HG03066 (cell line): ENCODE measurements at regions not wholly inside any gene's neighbourhood (a gene's known extent, or its start where the extent isn't known, plus 50 kb on each side); places are given as distances from the start of the nearest gene placed in this dataset.
"Not testable (repeated sequence)": the region's sequence is repeated elsewhere in the genome, so short reads cannot be mapped to it uniquely, and the experiment has no call there.

Experiments
- ATAC-seq: cut with Tn5 transposase; IDR thresholded peaks from one replicate; pipeline ENCODE4 v1.9.1; 2021; ENCODE audit warnings: low read depth; ENCODE audit not compliant: unreplicated experiment

- no peak for ATAC-seq
These were observed 540.7 kb upstream of the TMEFF2 start for GRCh38 chr2:192735447-192735846.

GRCh38 chr2:192729369-192729768 lies 534.6 kb upstream of the TMEFF2 start:
- no peak for ATAC-seq

- ATAC-seq = no peak
These were observed 531.3 kb upstream of the TMEFF2 start for GRCh38 chr2:192725991-192726390.

- ATAC-seq = no peak
These were observed 524.9 kb upstream of the TMEFF2 start for GRCh38 chr2:192719629-192720028.

- no peak for ATAC-seq
These were observed 523.6 kb upstream of the TMEFF2 start for GRCh38 chr2:192718340-192718739.

GRCh38 chr2:192700934-192701333 lies 506.2 kb upstream of the TMEFF2 start:
- no peak for ATAC-seq

- ATAC-seq = no peak
These were observed 503.1 kb upstream of the TMEFF2 start for GRCh38 chr2:192697880-192698279.

GRCh38 chr2:192696857-192697256 lies 502.1 kb upstream of the TMEFF2 start:
- no peak for ATAC-seq

- ATAC-seq = no peak
These were observed 492.3 kb upstream of the TMEFF2 start for GRCh38 chr2:192687015-192687414.

GRCh38 chr2:192682511-192682910 lies 487.8 kb upstream of the TMEFF2 start:
- not testable (repeated sequence) for ATAC-seq

GRCh38 chr2:192675681-192676080 lies 480.9 kb upstream of the TMEFF2 start:
- no peak for ATAC-seq

GRCh38 chr2:192669505-192670091 lies 474.9 kb upstream of the TMEFF2 start:
- no peak for ATAC-seq

- not testable (repeated sequence) for ATAC-seq
These were observed 465.8 kb upstream of the TMEFF2 start for GRCh38 chr2:192660555-192660954.

- no peak for ATAC-seq
These were observed 462.6 kb upstream of the TMEFF2 start for GRCh38 chr2:192657362-192657761.

GRCh38 chr2:192655916-192656315 lies 461.2 kb upstream of the TMEFF2 start:
- ATAC-seq = no peak

GRCh38 chr2:192645811-192646598 lies 451.3 kb upstream of the TMEFF2 start:
- no peak for ATAC-seq

- no peak for ATAC-seq
These were observed 439.8 kb upstream of the TMEFF2 start for GRCh38 chr2:192634557-192634956.

- ATAC-seq = no peak
These were observed 433.3 kb upstream of the TMEFF2 start for GRCh38 chr2:192628017-192628416.

- no peak for ATAC-seq
These were observed 420.4 kb upstream of the TMEFF2 start for GRCh38 chr2:192615105-192615504.

GRCh38 chr2:192604295-192604694 lies 409.6 kb upstream of the TMEFF2 start:
- ATAC-seq = no peak

- ATAC-seq = not testable (repeated sequence)
These were observed 403.9 kb upstream of the TMEFF2 start for GRCh38 chr2:192598649-192599048.

- ATAC-seq = no peak
These were observed 398.8 kb upstream of the TMEFF2 start for GRCh38 chr2:192593561-192593960.
